Body of pancreas (tissue), 4 donors: ENCODE measurements at regions not wholly inside any gene's neighbourhood (a gene's known extent, or its start where the extent isn't known, plus 50 kb on each side); places are given as distances from the start of the nearest gene placed in this dataset.

ENCODE experiments used
- POLR2A ChIP-seq, 3 donors: fragments of 450-650 bp; IDR thresholded peaks; one replicate each; pipeline ENCODE4 v1.6.1; 2016; ENCODE audit warnings: antibody characterized with exemption in 3 of 3, mild to moderate bottlenecking in 2 of 3
- TF ChIP-seq, protein P1 (sequence below), 7 experiments: fragments of 450-650 bp in 4 of 7; fragments of 200-600 bp in 3 of 7; sonication (generic) in 3 of 7; IDR thresholded peaks; one replicate each; pipeline ENCODE4 v1.5.1; 2016 to 2019; ENCODE audit warnings: antibody characterized with exemption in 7 of 7

DNA sequence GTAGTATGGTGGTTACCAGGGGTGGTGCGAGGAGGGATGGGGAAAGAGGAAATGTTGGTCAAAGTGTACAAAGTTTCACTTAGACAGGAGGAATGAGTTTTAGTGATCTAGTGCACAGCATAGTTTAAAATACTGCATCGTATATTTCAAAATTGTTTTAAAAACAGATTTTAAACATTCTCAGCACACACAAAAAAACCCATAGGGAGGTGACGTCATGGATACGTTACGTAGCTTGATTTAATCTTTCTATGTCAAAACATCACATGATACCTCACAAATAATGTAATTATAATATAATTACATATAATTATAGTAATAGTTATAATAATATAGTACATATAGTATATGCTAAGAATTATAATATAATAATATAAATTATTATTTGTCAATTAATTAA, 614.2 kb downstream of the TMEM114 start:
- TF ChIP-seq, protein P1, sequence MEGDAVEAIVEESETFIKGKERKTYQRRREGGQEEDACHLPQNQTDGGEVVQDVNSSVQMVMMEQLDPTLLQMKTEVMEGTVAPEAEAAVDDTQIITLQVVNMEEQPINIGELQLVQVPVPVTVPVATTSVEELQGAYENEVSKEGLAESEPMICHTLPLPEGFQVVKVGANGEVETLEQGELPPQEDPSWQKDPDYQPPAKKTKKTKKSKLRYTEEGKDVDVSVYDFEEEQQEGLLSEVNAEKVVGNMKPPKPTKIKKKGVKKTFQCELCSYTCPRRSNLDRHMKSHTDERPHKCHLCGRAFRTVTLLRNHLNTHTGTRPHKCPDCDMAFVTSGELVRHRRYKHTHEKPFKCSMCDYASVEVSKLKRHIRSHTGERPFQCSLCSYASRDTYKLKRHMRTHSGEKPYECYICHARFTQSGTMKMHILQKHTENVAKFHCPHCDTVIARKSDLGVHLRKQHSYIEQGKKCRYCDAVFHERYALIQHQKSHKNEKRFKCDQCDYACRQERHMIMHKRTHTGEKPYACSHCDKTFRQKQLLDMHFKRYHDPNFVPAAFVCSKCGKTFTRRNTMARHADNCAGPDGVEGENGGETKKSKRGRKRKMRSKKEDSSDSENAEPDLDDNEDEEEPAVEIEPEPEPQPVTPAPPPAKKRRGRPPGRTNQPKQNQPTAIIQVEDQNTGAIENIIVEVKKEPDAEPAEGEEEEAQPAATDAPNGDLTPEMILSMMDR (IDR thresholded peaks at IDR 0.05) = no peak
- TF ChIP-seq POLR2A (IDR thresholded peaks at IDR 0.05) = no peak
